Ishikawa (cell line): ENCODE measurements at regions not wholly inside any gene's neighbourhood (a gene's known extent, or its start where the extent isn't known, plus 50 kb on each side); places are given as distances from the start of the nearest gene placed in this dataset.

Source experiments
- REST ChIP-seq: IDR thresholded peaks from 2 replicates; pipeline ENCODE4 v1.6.1; 2012; ENCODE audit warnings: low read depth, mild to moderate bottlenecking
- YY1 ChIP-seq: IDR thresholded peaks from 2 replicates; pipeline ENCODE4 v1.6.1; 2012; ENCODE audit warnings: low read depth

GRCh38 chr19:30094756-30095140 is 152.7 kb downstream of the URI1 start:
- TF ChIP-seq YY1: no peak
- no peak for TF ChIP-seq REST
